22Rv1 (cell line): ENCODE measurements at regions not wholly inside any gene's neighbourhood (a gene's known extent, or its start where the extent isn't known, plus 50 kb on each side); places are given as distances from the start of the nearest gene placed in this dataset.

Experiments
- CTCF ChIP-seq: fragments of 450-650 bp; IDR thresholded peaks from 2 replicates; pipeline ENCODE4 v1.5.1; 2017; ENCODE audit warnings: mild to moderate bottlenecking
- ZFX ChIP-seq: fragments of 450-650 bp; IDR thresholded peaks from 2 replicates; pipeline ENCODE4 v1.6.1; 2017; ENCODE audit warnings: antibody characterized with exemption, borderline replicate concordance

GRCh38 chr15:26382444-26383072 lies 390.3 kb downstream of the GABRB3 start:
- TF ChIP-seq CTCF (no peak), ZFX (no peak)
